Body of pancreas (tissue), 4 donors: ENCODE measurements at regions not wholly inside any gene's neighbourhood (a gene's known extent, or its start where the extent isn't known, plus 50 kb on each side); places are given as distances from the start of the nearest gene placed in this dataset.

ENCODE experiments used
- POLR2A ChIP-seq, 3 donors: fragments of 450-650 bp; IDR thresholded peaks; one replicate each; pipeline ENCODE4 v1.6.1; 2016; ENCODE audit warnings: antibody characterized with exemption in 3 of 3, mild to moderate bottlenecking in 2 of 3
- TF ChIP-seq, protein P1 (sequence below), 7 experiments: fragments of 450-650 bp in 4 of 7; fragments of 200-600 bp in 3 of 7; sonication (generic) in 3 of 7; IDR thresholded peaks; one replicate each; pipeline ENCODE4 v1.5.1; 2016 to 2019; ENCODE audit warnings: antibody characterized with exemption in 7 of 7

DNA sequence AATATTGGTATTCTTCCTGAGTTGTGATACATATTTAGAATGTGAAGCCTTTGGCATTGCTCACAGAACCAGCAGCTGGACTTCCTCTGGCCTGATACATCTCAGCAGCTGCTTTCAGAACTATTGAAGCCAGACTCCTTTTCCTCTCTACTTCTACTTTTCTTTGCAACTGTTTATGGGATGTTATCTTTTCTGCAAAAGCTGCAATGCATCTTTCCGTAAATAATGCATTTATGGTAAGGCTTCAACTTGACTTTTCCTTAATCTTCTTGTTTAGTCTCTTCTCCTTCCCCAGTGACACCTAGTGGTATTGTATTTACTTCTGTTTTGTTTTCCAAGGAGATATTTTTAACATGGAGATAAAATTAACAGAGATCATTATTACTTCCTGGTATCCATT, 1548.7 kb downstream of the PCDH7 start:
- TF ChIP-seq POLR2A (IDR thresholded peaks at IDR 0.05), result no peak
- TF ChIP-seq, protein P1, sequence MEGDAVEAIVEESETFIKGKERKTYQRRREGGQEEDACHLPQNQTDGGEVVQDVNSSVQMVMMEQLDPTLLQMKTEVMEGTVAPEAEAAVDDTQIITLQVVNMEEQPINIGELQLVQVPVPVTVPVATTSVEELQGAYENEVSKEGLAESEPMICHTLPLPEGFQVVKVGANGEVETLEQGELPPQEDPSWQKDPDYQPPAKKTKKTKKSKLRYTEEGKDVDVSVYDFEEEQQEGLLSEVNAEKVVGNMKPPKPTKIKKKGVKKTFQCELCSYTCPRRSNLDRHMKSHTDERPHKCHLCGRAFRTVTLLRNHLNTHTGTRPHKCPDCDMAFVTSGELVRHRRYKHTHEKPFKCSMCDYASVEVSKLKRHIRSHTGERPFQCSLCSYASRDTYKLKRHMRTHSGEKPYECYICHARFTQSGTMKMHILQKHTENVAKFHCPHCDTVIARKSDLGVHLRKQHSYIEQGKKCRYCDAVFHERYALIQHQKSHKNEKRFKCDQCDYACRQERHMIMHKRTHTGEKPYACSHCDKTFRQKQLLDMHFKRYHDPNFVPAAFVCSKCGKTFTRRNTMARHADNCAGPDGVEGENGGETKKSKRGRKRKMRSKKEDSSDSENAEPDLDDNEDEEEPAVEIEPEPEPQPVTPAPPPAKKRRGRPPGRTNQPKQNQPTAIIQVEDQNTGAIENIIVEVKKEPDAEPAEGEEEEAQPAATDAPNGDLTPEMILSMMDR (IDR thresholded peaks at IDR 0.05), result no peak
